T-helper 2 cell (primary cell): ENCODE measurements at regions not wholly inside any gene's neighbourhood (a gene's known extent, or its start where the extent isn't known, plus 50 kb on each side); places are given as distances from the start of the nearest gene placed in this dataset.

Experiments
- DNase-seq, 5 experiments: peaks; one replicate each; pipeline versions ENCODE4 v3.0.0 to v3.0.0-alpha.2; 2012 to 2022

- no peak for DNase-seq
These were observed 192.5 kb upstream of the FAM98A start for GRCh38 chr2:33791625-33792024.

GRCh38 chr2:33788044-33788443, 188.9 kb upstream of the FAM98A start:
- DNase-seq: no peak

- DNase-seq: no peak
These were observed 187.8 kb upstream of the FAM98A start for GRCh38 chr2:33786881-33787280.

GRCh38 chr2:33785201-33786106, 186.4 kb upstream of the FAM98A start:
- DNase-seq: no peak

GRCh38 chr2:33784488-33784887, 185.4 kb upstream of the FAM98A start:
- DNase-seq: no peak

- no peak for DNase-seq
These were observed 183.5 kb upstream of the FAM98A start for GRCh38 chr2:33782395-33783230.

- DNase-seq: no peak
These were observed 178.7 kb upstream of the FAM98A start for GRCh38 chr2:33777786-33778185.

GRCh38 chr2:33775306-33775705, 176.2 kb upstream of the FAM98A start:
- no peak for DNase-seq

GRCh38 chr2:33770023-33770422, 170.9 kb upstream of the FAM98A start:
- no peak for DNase-seq

GRCh38 chr2:33766175-33766574, 167.1 kb upstream of the FAM98A start:
- DNase-seq: no peak

- DNase-seq: no peak
These were observed 166.0 kb upstream of the FAM98A start for GRCh38 chr2:33765122-33765521.

- DNase-seq: no peak
These were observed 165.5 kb upstream of the FAM98A start for GRCh38 chr2:33764551-33764950.

- DNase-seq: no peak
These were observed 164.7 kb upstream of the FAM98A start for GRCh38 chr2:33763671-33764310.

GRCh38 chr2:33762636-33763035, 163.5 kb upstream of the FAM98A start:
- no peak for DNase-seq

- DNase-seq: no peak
These were observed 147.2 kb upstream of the FAM98A start for GRCh38 chr2:33746208-33746800.

- no peak for DNase-seq
These were observed 136.0 kb upstream of the FAM98A start for GRCh38 chr2:33735096-33735495.

- no peak for DNase-seq
These were observed 131.7 kb upstream of the FAM98A start for GRCh38 chr2:33730804-33731203.

- DNase-seq: no peak
These were observed 131.1 kb upstream of the FAM98A start for GRCh38 chr2:33730193-33730592.

- no peak for DNase-seq
These were observed 130.3 kb upstream of the FAM98A start for GRCh38 chr2:33729353-33729752.

GRCh38 chr2:33728106-33728505, 129.0 kb upstream of the FAM98A start:
- DNase-seq: no peak

- DNase-seq: no peak
These were observed 128.4 kb upstream of the FAM98A start for GRCh38 chr2:33727361-33728032.

- DNase-seq: no peak
These were observed 127.3 kb upstream of the FAM98A start for GRCh38 chr2:33726415-33726814.
